ENCODE measurements at regions not wholly inside any gene's neighbourhood (a gene's known extent, or its start where the extent isn't known, plus 50 kb on each side); places are given as distances from the start of the nearest gene placed in this dataset.

DNA sequence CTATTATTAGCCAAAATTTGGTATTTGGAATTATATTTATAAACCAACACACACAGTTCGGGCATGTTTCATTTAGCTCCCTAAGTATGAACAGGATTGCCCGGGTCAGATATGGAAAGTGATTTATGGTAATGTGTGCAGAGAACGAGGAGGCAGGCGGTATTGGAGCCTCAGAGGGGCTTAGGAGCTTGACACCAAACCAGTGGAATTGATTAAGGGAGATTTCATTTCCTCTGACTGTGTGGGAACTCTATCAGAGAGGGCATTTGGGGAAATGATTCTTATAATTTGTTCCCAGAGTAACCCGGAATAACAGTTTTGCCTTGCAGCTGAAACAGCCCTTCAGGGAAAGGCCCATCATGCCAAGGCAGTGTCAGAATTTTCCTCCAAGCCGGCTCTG is 115.1 kb upstream of the SPTLC3 start:
- H3K36me3 Mint-ChIP-seq, result no peaks in the 10 kb centered on the region
- TF ChIP-seq, protein P1, sequence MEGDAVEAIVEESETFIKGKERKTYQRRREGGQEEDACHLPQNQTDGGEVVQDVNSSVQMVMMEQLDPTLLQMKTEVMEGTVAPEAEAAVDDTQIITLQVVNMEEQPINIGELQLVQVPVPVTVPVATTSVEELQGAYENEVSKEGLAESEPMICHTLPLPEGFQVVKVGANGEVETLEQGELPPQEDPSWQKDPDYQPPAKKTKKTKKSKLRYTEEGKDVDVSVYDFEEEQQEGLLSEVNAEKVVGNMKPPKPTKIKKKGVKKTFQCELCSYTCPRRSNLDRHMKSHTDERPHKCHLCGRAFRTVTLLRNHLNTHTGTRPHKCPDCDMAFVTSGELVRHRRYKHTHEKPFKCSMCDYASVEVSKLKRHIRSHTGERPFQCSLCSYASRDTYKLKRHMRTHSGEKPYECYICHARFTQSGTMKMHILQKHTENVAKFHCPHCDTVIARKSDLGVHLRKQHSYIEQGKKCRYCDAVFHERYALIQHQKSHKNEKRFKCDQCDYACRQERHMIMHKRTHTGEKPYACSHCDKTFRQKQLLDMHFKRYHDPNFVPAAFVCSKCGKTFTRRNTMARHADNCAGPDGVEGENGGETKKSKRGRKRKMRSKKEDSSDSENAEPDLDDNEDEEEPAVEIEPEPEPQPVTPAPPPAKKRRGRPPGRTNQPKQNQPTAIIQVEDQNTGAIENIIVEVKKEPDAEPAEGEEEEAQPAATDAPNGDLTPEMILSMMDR (conservative IDR thresholded peaks at IDR 0.05), result no peak
- H3K4me1 Mint-ChIP-seq (ENCODE audit: unreplicated experiment), result peaks cover 11% of the 10 kb centered on the region
- H3K27me3 Mint-ChIP-seq, result peaks cover 6% of the 10 kb centered on the region
- H3K9me3 Mint-ChIP-seq, result peaks cover 5% of the 10 kb centered on the region
- H3K27ac Mint-ChIP-seq, result no peak overlapping the region
- H3K4me3 Mint-ChIP-seq, result no peak overlapping the region
- no peak for DNase-seq (ENCODE audit: extremely low spot score, unreplicated experiment)

DNA sequence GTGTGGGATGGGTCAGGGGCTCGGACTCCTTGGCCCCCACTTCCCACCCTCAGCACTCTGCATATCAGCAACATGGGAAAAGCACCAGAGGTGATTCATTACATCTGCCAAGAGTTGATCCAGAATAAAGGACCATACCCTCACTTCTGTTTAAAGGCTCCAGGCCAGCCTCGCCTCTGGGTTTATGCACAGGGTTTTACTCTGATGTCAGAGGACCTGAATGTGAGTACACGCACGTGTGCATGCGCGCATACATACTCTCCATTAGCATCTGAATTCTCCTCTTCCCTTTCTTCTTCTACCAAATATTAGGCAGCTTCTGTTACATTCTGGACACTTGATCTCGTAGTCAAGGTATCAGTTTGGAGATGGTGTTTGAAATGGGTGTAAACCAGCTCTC is 114.7 kb upstream of the SPTLC3 start:
- Mint-ChIP-seq H3K36me3 (no peaks in the 10 kb centered on the region), H3K9me3 (peaks cover 5% of the 10 kb centered on the region), H3K4me3 (no peak overlapping the region), H3K4me1 (ENCODE audit: unreplicated experiment) (peaks cover 11% of the 10 kb centered on the region), H3K27ac (no peak overlapping the region), H3K27me3 (peaks cover 6% of the 10 kb centered on the region)
- DNase-seq (ENCODE audit: extremely low spot score, unreplicated experiment), result no peak
- TF ChIP-seq, protein P1 (conservative IDR thresholded peaks at IDR 0.05), result no peak

DNA sequence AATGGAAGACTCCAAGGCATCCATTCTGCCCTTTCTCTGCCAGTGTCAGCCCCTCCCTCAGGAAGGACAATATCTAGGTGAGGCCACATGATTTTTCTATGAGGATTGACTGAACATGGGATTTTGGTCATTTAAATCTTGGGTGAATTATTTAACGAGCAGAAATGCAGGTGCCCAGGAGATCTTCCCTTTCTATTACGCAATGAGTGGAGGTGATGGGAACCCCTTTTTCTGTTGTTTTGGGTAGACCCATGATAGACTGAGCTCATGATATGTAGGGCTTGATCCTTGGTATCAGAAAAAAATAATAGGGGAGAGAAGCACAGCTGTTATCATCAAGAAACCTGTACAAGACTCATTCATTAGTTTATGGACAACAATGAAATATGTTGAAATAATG is 112.6 kb upstream of the SPTLC3 start:
- TF ChIP-seq, protein P1 (conservative IDR thresholded peaks at IDR 0.05), result no peak
- no peak overlapping the region for H3K27ac Mint-ChIP-seq
- H3K4me1 Mint-ChIP-seq (ENCODE audit: unreplicated experiment), result peaks cover 11% of the 10 kb centered on the region
- peaks cover 6% of the 10 kb centered on the region for H3K27me3 Mint-ChIP-seq
- H3K9me3 Mint-ChIP-seq, result peaks cover 2% of the 10 kb centered on the region
- no peak overlapping the region for H3K4me3 Mint-ChIP-seq
- no peak for DNase-seq (ENCODE audit: extremely low spot score, unreplicated experiment)
- H3K36me3 Mint-ChIP-seq, result no peaks in the 10 kb centered on the region

DNA sequence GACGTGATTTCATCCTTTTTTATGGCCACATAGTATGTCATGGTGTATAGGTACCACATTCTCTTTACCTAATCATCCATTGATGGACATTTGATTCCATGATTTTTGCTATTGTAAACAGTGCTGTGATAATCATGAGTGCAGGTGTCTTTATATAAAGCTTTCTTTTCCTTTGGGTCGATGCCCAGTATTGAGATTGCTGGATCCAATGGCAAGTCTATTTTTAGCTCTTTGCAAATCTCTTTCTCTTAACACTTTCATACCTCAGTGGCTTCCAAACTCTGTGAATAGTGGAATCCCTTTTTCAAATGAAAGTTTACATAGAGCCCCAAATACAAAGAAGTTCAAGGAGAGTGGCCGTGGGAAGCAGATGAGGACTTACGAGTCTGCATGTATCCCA is 105.8 kb upstream of the SPTLC3 start:
- H3K4me3 Mint-ChIP-seq, result no peak overlapping the region
- H3K4me1 Mint-ChIP-seq (ENCODE audit: unreplicated experiment), result no peaks in the 10 kb centered on the region
- H3K27ac Mint-ChIP-seq, result no peak overlapping the region
- TF ChIP-seq, protein P1 (conservative IDR thresholded peaks at IDR 0.05), result no peak
- no peaks in the 10 kb centered on the region for H3K36me3 Mint-ChIP-seq
- no peak for DNase-seq (ENCODE audit: extremely low spot score, unreplicated experiment)
- no peaks in the 10 kb centered on the region for H3K9me3 Mint-ChIP-seq
- H3K27me3 Mint-ChIP-seq, result peaks cover 2% of the 10 kb centered on the region

DNA sequence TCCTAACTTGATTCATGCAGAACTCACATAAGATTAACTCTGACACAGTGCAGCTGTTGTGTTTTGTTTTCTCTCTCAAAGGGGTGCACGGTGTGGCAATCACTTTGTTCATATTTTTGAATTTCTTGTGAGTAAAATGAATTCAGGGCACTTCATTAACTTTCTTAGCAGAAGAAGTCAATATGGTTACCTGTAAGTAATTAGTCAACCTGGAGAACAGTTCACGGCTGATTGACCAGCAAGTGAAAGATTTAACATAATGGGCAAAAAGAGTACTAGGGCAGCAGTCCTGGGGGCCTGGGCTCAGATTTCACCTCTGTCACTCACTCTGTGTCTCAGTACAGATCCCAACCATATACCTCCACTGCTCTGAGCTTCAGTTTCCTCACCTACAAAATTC is 102.4 kb upstream of the SPTLC3 start:
- H3K27me3 Mint-ChIP-seq, result no peaks in the 10 kb centered on the region
- TF ChIP-seq, protein P1 (conservative IDR thresholded peaks at IDR 0.05), result no peak
- H3K27ac Mint-ChIP-seq, result no peak overlapping the region
- DNase-seq (ENCODE audit: extremely low spot score, unreplicated experiment), result no peak
- H3K9me3 Mint-ChIP-seq, result no peaks in the 10 kb centered on the region
- H3K4me1 Mint-ChIP-seq (ENCODE audit: unreplicated experiment), result no peaks in the 10 kb centered on the region
- H3K4me3 Mint-ChIP-seq, result no peak overlapping the region
- H3K36me3 Mint-ChIP-seq, result no peaks in the 10 kb centered on the region

DNA sequence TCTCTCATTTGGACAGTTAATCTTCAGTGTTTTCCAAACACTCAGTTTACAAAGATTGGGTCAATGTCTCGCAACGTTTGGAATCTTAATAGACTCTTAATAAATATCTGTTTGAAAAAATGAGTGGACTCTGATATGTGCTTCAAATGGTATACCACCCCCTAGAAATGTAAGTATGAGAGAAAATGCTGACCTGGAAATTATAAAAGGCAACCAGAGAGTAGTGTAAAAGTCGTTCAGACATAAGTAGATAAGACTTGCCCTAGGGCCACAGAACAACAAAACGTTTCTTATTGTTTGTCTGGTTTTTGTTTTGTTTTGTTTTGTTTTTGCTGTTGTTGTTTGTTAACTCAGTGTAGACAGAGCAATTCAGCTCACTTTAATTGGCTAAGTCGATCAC is 97.4 kb upstream of the SPTLC3 start:
- Mint-ChIP-seq H3K36me3 (no peaks in the 10 kb centered on the region), H3K4me3 (no peak overlapping the region), H3K27ac (no peak overlapping the region), H3K27me3 (no peaks in the 10 kb centered on the region), H3K4me1 (ENCODE audit: unreplicated experiment) (peaks cover 12% of the 10 kb centered on the region), H3K9me3 (no peaks in the 10 kb centered on the region)
- TF ChIP-seq, protein P1 (conservative IDR thresholded peaks at IDR 0.05), result no peak
- no peak for DNase-seq (ENCODE audit: extremely low spot score, unreplicated experiment)

Data from type B pancreatic cell (in vitro differentiated cells).